ENCODE measurements at regions not wholly inside any gene's neighbourhood (a gene's known extent, or its start where the extent isn't known, plus 50 kb on each side); places are given as distances from the start of the nearest gene placed in this dataset.
"Not testable (repeated sequence)": the region's sequence is repeated elsewhere in the genome, so short reads cannot be mapped to it uniquely, and the experiment has no call there.

DNA sequence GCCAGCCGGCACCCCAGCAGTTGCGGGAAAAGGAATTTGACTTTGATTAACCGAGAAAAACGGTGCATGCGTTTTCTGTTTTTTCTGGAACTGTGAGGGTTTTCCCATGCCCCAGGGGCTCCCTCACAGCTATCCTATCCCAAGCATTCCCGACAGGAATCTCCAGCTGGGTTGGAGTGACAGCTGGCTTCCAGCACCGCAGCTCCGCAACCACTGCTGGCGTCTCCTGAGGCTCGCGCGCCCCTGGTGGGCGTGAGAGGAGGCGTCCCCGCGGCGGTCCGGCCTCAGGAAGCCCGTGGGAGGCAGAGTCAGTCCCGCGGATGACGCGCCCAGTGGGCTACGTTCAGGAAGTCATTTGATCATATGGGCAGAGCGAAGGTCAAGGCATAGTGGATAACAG is 623.2 kb downstream of the SPATA31A6 start:
- H3K27ac ChIP-seq (ENCODE audit: extremely low read length, insufficient read depth, low read length); H3K27me3 ChIP-seq (ENCODE audit: control insufficient read depth in 1 of 2, insufficient read depth in 2 of 2, low read length in 2 of 2); H3K36me3 ChIP-seq (replicated peaks in 1 of 2; ENCODE audit: control insufficient read depth in 1 of 2, insufficient read depth in 2 of 2, low read length in 2 of 2); H3K4me2 ChIP-seq (ENCODE audit: low read depth, low read length); BruUV-seq (replicated peaks); intact Hi-C loops (cut with micrococcal nuclease; ENCODE audit: unreplicated experiment); H3K9ac ChIP-seq (ENCODE audit: insufficient read depth, low read depth, low read length); H4K20me1 ChIP-seq (ENCODE audit: insufficient read depth, low read length); POLR2A ChIA-PET; H3K79me2 ChIP-seq (ENCODE audit: insufficient read depth, low read length); in situ Hi-C loops (cut with HindIII; ENCODE audit: extremely low pct_ligation_motif_present, low pct_unique_long_range_greater_than_20kb); FAIRE-seq; H3K9me3 ChIP-seq (ENCODE audit: low read length); H3K4me1 ChIP-seq (ENCODE audit: insufficient read depth, low read length); H3K4me3 ChIP-seq (replicated peaks in 1 of 3; ENCODE audit: insufficient read depth in 1 of 3, low read depth in 2 of 3, low read length in 3 of 3); CTCF ChIA-PET (ENCODE audit: low intra/inter-chr PET ratio, low total read pairs); H2AFZ ChIP-seq (ENCODE audit: low read length): not testable (repeated sequence)
- ATAC-seq (peak; percentile 100), DNase-seq (ENCODE audit: low spot score) (peak; percentile 0)
- TF ChIP-seq CTCF (CRISPR knock-in tag; IDR thresholded peaks at IDR 0.05), result peak; percentile 25
- peak; percentile 8; the same call in 1 of the 2 replicates for TF ChIP-seq STAG1 (CRISPR knock-in tag; IDR thresholded peaks at IDR 0.05)
- whole genome bisulfite sequencing (ENCODE audit: low lambda C conversion rate), result 9% methylated on average over 9 of the region's 25 CpGs

GRCh38 chr9:42821468-42821867 is 638.0 kb downstream of the SPATA31A6 start:
- H3K4me3 ChIP-seq (replicated peaks in 1 of 3; ENCODE audit: insufficient read depth in 1 of 3, low read depth in 2 of 3, low read length in 3 of 3); ATAC-seq; H2AFZ ChIP-seq (ENCODE audit: low read length); H3K9ac ChIP-seq (ENCODE audit: insufficient read depth, low read depth, low read length); H3K4me1 ChIP-seq (ENCODE audit: insufficient read depth, low read length); H3K36me3 ChIP-seq (replicated peaks in 1 of 2; ENCODE audit: control insufficient read depth in 1 of 2, insufficient read depth in 2 of 2, low read length in 2 of 2); intact Hi-C loops (cut with micrococcal nuclease; ENCODE audit: unreplicated experiment); H3K27me3 ChIP-seq (ENCODE audit: control insufficient read depth in 1 of 2, insufficient read depth in 2 of 2, low read length in 2 of 2); in situ Hi-C loops (cut with HindIII; ENCODE audit: extremely low pct_ligation_motif_present, low pct_unique_long_range_greater_than_20kb); FAIRE-seq; DNase-seq (ENCODE audit: low spot score); H4K20me1 ChIP-seq (ENCODE audit: insufficient read depth, low read length); H3K4me2 ChIP-seq (ENCODE audit: low read depth, low read length); CTCF ChIA-PET (ENCODE audit: low intra/inter-chr PET ratio, low total read pairs); BruUV-seq (replicated peaks); POLR2A ChIA-PET; H3K79me2 ChIP-seq (ENCODE audit: insufficient read depth, low read length); H3K27ac ChIP-seq (ENCODE audit: extremely low read length, insufficient read depth, low read length); H3K9me3 ChIP-seq (ENCODE audit: low read length): not testable (repeated sequence)
- 25% methylated on average over 1 of the region's 1 CpG for WGBS (ENCODE audit: low lambda C conversion rate)
